Tibial nerve (tissue), 4 donors: ENCODE measurements at regions not wholly inside any gene's neighbourhood (a gene's known extent, or its start where the extent isn't known, plus 50 kb on each side); places are given as distances from the start of the nearest gene placed in this dataset.

Experiments
- DNase-seq, 2 donors: peaks; one replicate each; pipeline ENCODE4 v3.0.0-alpha.2; 2019; ENCODE audit warnings: low spot score in 2 of 2
- H3K27ac ChIP-seq, 4 donors: fragments of 200-600 bp; sonication (generic) in 3 of 4; one replicate each; pipeline ENCODE4 v1.5.1; 2017 to 2019; ENCODE audit warnings: mild to moderate bottlenecking in 1 of 4
- H3K27me3 ChIP-seq, 2 donors: fragments of 200-600 bp; sonication (generic) in 1 of 2; one replicate each; pipeline versions ENCODE4 v1.5.1 to v1.6.0; 2017 to 2019
- H3K36me3 ChIP-seq, 3 donors: fragments of 200-600 bp; sonication (generic); one replicate each; pipeline ENCODE4 v1.5.1; 2018 to 2019
- H3K4me1 ChIP-seq, 4 donors: fragments of 200-600 bp; sonication (generic) in 3 of 4; one replicate each; pipeline ENCODE4 v1.5.1; 2017 to 2019
- H3K4me3 ChIP-seq, 4 donors: fragments of 200-600 bp; sonication (generic) in 3 of 4; one replicate each; pipeline ENCODE4 v1.5.1; 2017 to 2019; ENCODE audit warnings: mild to moderate bottlenecking in 1 of 4, moderate library complexity in 1 of 4
- H3K9me3 ChIP-seq, 4 donors: fragments of 200-600 bp; sonication (generic) in 3 of 4; one replicate each; pipeline ENCODE4 v1.5.1; 2017 to 2019
- EP300 ChIP-seq, 2 donors: sonication (generic); formaldehyde crosslinking; IDR thresholded peaks; one replicate each; pipeline ENCODE4 v1.6.1; 2017; ENCODE audit warnings: antibody characterized with exemption in 2 of 2, mild to moderate bottlenecking in 1 of 2
- POLR2A ChIP-seq, 2 donors: fragments of 450-650 bp; IDR thresholded peaks; one replicate each; pipeline ENCODE4 v1.6.1; 2017; ENCODE audit warnings: antibody characterized with exemption in 2 of 2, mild to moderate bottlenecking in 2 of 2, moderate library complexity in 2 of 2
- WGBS, 2 donors: methylation state at CpG; one replicate each; pipeline ENCODE4 v1.1.5; 2018; 5-methylcytosine and 5-hydroxymethylcytosine counted together
- TF ChIP-seq, protein P1 (sequence below), 5 experiments: fragments of 200-600 bp in 3 of 5; fragments of 450-650 bp in 2 of 5; sonication (generic) in 3 of 5; IDR thresholded peaks; one replicate each; pipeline ENCODE4 v1.5.1; 2016 to 2019; ENCODE audit warnings: antibody characterized with exemption in 5 of 5, mild to moderate bottlenecking in 3 of 5, moderate library complexity in 2 of 5

DNA sequence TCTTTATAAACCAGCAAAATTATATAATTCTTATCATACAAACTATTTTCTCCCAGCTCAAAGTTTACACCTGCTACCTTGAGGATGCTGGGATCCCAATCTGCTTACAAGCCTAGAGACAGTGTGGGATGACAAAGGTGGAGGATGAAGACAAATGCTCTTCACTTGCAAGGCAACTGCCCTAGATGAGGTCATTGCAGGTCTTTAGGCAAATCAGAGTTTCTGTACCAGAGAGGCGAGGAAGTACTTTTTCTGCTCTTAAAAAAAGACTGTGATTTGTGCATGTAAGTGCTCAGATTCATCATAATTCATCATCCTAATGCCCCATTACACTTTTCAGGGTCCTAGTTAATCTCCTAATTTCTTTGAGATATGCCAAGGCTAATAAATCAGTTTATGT is 376.1 kb downstream of the ZPLD1 start:
- Histone ChIP-seq H3K36me3 (no peaks in the 10 kb centered on the region), H3K27me3 (no peaks in the 10 kb centered on the region), H3K4me1 (no peaks in the 10 kb centered on the region), H3K27ac (no peak overlapping the region), H3K4me3 (no peak overlapping the region), H3K9me3 (no peaks in the 10 kb centered on the region)
- no peak for DNase-seq
- no peak for TF ChIP-seq EP300 (IDR thresholded peaks at IDR 0.05)
- TF ChIP-seq POLR2A (IDR thresholded peaks at IDR 0.05), result no peak
- TF ChIP-seq, protein P1, sequence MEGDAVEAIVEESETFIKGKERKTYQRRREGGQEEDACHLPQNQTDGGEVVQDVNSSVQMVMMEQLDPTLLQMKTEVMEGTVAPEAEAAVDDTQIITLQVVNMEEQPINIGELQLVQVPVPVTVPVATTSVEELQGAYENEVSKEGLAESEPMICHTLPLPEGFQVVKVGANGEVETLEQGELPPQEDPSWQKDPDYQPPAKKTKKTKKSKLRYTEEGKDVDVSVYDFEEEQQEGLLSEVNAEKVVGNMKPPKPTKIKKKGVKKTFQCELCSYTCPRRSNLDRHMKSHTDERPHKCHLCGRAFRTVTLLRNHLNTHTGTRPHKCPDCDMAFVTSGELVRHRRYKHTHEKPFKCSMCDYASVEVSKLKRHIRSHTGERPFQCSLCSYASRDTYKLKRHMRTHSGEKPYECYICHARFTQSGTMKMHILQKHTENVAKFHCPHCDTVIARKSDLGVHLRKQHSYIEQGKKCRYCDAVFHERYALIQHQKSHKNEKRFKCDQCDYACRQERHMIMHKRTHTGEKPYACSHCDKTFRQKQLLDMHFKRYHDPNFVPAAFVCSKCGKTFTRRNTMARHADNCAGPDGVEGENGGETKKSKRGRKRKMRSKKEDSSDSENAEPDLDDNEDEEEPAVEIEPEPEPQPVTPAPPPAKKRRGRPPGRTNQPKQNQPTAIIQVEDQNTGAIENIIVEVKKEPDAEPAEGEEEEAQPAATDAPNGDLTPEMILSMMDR (IDR thresholded peaks at IDR 0.05), result no peak
- WGBS, 2 donors, result 60 to 79% methylated on average over 1 of the region's 1 CpG

DNA sequence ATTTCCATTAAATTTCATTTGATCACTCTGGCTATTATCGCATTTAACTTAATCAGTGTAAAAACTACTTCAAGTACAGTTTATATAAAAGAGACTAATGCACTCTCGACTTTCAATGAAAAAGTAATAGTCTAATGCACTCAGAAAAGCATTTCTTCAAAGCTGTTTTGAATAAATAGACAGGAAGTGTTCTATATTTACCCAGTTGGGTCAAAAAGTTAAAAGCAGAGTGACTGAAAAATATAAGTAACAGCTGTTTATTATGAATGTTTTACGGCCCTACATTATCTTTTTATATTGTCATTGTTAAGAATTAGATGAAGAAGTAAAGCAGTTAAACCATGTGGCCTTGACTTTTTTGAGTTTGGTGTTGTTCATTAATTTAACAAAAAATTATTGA is 391.8 kb downstream of the ZPLD1 start:
- H3K36me3 ChIP-seq, result no peaks in the 10 kb centered on the region
- no peaks in the 10 kb centered on the region for H3K4me1 ChIP-seq
- H3K4me3 ChIP-seq, result no peak overlapping the region
- WGBS, 2 donors, result 47 to 50% methylated on average over 3 of the region's 3 CpGs
- H3K27me3 ChIP-seq, result no peaks in the 10 kb centered on the region
- no peak for DNase-seq
- TF ChIP-seq EP300 (IDR thresholded peaks at IDR 0.05) (no peak), POLR2A (IDR thresholded peaks at IDR 0.05) (no peak)
- TF ChIP-seq, protein P1 (IDR thresholded peaks at IDR 0.05), result no peak
- no peaks in the 10 kb centered on the region for H3K9me3 ChIP-seq
- H3K27ac ChIP-seq, result no peak overlapping the region

DNA sequence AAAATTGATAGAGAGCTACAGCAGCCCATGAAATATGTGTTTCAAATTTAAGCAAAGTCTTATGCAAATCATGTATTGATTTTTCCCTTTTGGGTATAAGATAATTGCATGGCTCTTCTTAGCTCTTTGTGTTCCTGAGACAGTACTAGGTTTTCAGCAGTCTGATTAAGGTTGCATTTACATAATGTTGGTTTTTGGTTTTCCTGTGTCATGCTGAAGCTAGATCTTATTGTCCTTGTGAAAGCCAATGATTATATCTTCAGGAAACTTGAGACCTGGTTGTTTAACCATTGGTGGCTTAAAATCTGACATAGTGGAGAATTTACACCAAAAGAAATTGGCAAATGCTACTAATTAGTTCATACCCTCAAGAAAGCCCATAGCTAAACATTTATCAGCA is 392.6 kb downstream of the ZPLD1 start:
- Histone ChIP-seq H3K27ac (no peak overlapping the region), H3K27me3 (no peaks in the 10 kb centered on the region), H3K4me3 (no peak overlapping the region), H3K36me3 (no peaks in the 10 kb centered on the region), H3K9me3 (no peaks in the 10 kb centered on the region), H3K4me1 (no peaks in the 10 kb centered on the region)
- TF ChIP-seq EP300 (IDR thresholded peaks at IDR 0.05), result no peak
- TF ChIP-seq POLR2A (IDR thresholded peaks at IDR 0.05), result no peak
- TF ChIP-seq, protein P1 (IDR thresholded peaks at IDR 0.05), result no peak
- DNase-seq, result no peak

DNA sequence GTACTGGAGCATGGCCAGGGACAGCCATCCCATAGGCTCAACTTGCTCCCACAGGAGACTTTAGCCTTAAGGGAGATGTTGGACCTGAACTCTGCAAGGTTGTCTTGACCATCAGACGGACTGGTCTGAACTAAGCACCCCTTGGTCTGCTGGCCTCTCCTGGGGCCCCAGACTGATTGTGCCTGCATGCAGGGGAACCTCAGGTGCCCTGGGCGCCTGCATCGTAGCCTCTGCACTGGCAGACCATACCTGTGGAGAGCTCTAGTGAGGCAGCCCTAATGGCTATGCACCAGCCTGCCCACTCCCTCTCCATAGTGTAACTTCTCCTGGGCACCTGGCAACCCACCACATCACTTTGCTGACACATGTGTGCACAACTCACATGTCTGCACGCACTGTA is 395.6 kb downstream of the ZPLD1 start:
- H3K27me3 ChIP-seq, result no peaks in the 10 kb centered on the region
- TF ChIP-seq POLR2A (IDR thresholded peaks at IDR 0.05) (no peak), EP300 (IDR thresholded peaks at IDR 0.05) (no peak)
- TF ChIP-seq, protein P1 (IDR thresholded peaks at IDR 0.05), result no peak
- H3K27ac ChIP-seq, result no peak overlapping the region
- no peak for DNase-seq
- WGBS, 2 donors, result 86 to 100% methylated on average over 1 to 2 of the region's 4 CpGs
- no peaks in the 10 kb centered on the region for H3K9me3 ChIP-seq
- H3K36me3 ChIP-seq, result no peaks in the 10 kb centered on the region
- no peaks in the 10 kb centered on the region for H3K4me1 ChIP-seq
- H3K4me3 ChIP-seq, result no peak overlapping the region

DNA sequence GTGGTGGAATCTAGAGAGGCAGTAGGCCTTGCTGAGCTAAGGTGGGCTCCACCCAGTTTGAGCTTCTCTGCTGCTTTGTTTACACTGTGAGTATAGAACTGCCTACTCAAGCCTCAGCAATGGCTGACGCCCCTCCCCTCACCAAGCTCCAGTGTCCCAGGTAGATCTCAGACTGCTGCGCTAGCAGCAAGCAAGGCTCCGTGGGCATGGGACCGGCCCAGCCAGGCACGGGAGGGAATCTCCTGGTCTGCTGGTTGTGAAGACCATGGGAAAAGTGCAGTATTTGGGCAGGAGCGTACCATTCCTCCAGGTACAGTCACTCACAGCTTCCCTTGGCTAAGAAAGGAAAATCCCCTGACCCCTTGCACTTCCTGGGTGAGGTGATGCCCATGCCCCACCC is 407.1 kb downstream of the ZPLD1 start:
- TF ChIP-seq POLR2A (IDR thresholded peaks at IDR 0.05) (no peak), EP300 (IDR thresholded peaks at IDR 0.05) (no peak)
- TF ChIP-seq, protein P1 (IDR thresholded peaks at IDR 0.05), result no peak
- H3K27me3 ChIP-seq, result no peaks in the 10 kb centered on the region
- H3K36me3 ChIP-seq, result no peaks in the 10 kb centered on the region
- no peak for DNase-seq
- peaks cover 0 to under 1% (median 0%) of the 10 kb centered on the region in 4 donors for H3K9me3 ChIP-seq
- H3K4me1 ChIP-seq, result no peaks in the 10 kb centered on the region
- no peak overlapping the region for H3K4me3 ChIP-seq
- no peak overlapping the region for H3K27ac ChIP-seq
- 66 to 83% methylated on average over 4 to 6 of the region's 6 CpGs for WGBS, 2 donors
